MG63 (cell line): ENCODE measurements at regions not wholly inside any gene's neighbourhood (a gene's known extent, or its start where the extent isn't known, plus 50 kb on each side); places are given as distances from the start of the nearest gene placed in this dataset.
"Not testable (repeated sequence)": the region's sequence is repeated elsewhere in the genome, so short reads cannot be mapped to it uniquely, and the experiment has no call there.

Experiments
- DNase-seq: peaks from one replicate; pipeline ENCODE4 v3.0.0-alpha.2; 2020
- H3K27me3 ChIP-seq: fragments of 250-450 bp; sonication (Bioruptor Pico); 2 replicates; pipeline ENCODE4 v1.5.1; 2020; ENCODE audit warnings: mild to moderate bottlenecking, moderate library complexity
- H3K36me3 ChIP-seq: fragments of 250-450 bp; sonication (Bioruptor Pico); 2 replicates; pipeline ENCODE4 v1.5.1; 2020; ENCODE audit warnings: mild to moderate bottlenecking, moderate library complexity
- H3K4me3 ChIP-seq: fragments of 250-450 bp; sonication (Bioruptor Pico); 2 replicates; pipeline ENCODE4 v1.5.1; 2020; ENCODE audit warnings: mild to moderate bottlenecking, moderate library complexity
- H3K9me3 ChIP-seq: fragments of 250-450 bp; sonication (Bioruptor Pico); 2 replicates; pipeline ENCODE4 v1.5.1; 2020; ENCODE audit warnings: mild to moderate bottlenecking, moderate library complexity

DNA sequence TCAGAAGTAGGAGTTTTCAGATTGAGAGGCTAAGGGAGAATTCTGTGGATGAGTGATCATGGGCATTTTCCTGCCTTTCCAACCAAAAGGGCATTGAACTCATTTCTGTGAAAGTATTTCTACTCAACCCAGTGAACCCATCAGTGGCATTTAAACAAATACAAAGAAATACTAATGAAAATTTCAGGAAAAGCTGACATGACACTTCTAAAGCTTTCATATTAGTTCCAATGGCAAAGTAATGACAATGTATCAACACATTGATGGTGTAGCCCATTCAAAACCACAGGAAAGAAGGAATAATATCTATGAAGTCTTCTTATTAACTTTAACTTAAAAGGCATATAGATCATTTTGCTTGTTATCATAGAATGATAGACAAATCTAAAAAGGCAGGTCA lies 183.5 kb upstream of the ANXA10 start:
- H3K27me3 ChIP-seq, result no peaks in the 10 kb centered on the region
- H3K9me3 ChIP-seq, result peaks cover 4% of the 10 kb centered on the region; the same call in 1 of the 2 replicates
- no peak overlapping the region for H3K4me3 ChIP-seq
- no peaks in the 10 kb centered on the region for H3K36me3 ChIP-seq
- DNase-seq, result no peak

DNA sequence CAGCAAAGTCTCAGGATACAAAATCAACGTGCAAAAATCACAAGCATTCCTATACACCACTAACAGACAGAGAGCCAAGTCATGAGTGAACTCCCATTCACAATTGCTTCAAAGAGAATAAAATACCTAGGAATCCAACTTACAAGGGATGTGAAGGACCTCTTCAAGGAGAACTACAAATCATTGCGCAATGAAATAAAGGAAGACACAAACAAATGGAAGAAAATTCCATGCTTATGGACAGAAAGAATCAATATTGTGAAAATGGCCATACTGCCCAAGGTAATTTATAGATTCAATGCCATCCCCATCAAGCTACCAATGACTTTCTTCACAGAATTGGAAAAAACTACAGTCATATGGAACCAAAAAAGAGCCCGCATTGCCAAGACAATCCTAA lies 179.8 kb upstream of the ANXA10 start:
- H3K27me3 ChIP-seq, H3K36me3 ChIP-seq, DNase-seq, H3K4me3 ChIP-seq, H3K9me3 ChIP-seq: not testable (repeated sequence)

DNA sequence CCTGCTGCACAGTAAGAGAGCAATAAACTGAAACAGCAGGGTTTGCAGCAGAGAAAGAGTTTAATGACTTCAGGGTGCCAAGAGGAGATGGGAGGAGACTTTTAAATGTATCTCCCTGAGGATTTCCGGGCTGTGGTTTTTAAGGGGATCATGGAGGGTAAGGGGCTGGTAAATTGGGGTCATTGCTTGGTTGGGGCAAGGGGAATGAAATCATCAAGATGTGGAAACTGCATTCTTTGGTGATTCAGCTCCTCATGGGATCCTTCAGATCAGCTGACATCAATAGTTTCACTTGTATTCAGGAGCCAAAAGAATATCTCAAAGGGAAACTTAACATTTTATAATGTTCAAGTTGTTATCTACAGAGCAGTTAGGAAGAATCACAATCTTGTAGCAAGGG lies 174.3 kb upstream of the ANXA10 start:
- Histone ChIP-seq H3K36me3 (no peaks in the 10 kb centered on the region), H3K4me3 (no peak overlapping the region), H3K27me3 (no peaks in the 10 kb centered on the region; the same call in 1 of the 2 replicates), H3K9me3 (peaks cover 5% of the 10 kb centered on the region; the same call in 1 of the 2 replicates)
- DNase-seq, result no peak

DNA sequence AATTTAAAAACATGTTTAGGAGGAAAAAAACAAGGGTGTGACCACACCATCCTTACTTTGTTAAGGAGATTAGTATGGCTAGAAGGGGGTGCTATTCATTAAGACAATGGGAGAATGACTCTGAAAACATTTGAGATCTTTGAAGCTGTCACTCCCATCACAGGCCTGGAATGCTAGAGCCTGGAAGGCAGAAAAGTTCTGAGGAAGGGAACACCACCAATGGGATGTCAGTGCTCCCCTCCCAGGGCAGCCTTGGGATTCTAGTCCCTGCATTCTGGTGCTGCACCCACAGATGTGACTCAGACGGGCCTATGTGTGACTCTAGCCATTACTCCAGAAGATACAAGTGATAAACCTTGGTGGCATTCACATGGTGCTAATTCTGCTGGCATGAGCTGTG lies 162.2 kb upstream of the ANXA10 start:
- Histone ChIP-seq H3K9me3 (no peaks in the 10 kb centered on the region), H3K36me3 (no peaks in the 10 kb centered on the region), H3K27me3 (no peaks in the 10 kb centered on the region), H3K4me3 (no peak overlapping the region)
- DNase-seq, result no peak

DNA sequence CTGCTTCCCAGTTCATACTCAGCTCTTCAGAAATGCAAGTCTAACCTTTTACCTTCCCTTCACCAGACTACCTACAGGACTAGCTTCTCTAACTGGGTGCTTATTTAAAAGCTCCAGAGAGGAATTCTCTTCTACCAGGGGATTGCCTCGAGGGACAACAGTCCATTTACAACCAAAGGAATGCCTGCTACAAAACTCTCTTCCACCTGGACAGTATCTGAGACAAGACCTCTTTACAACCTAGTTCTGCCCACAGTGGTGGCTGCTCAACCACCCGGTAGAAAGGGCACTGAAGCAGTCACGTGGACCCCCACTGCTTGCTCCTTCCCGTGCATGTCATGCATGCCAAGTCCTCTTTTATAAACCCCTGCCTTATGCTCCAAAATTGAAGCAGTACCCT lies 158.1 kb upstream of the ANXA10 start:
- Histone ChIP-seq H3K4me3 (no peak overlapping the region), H3K27me3 (no peaks in the 10 kb centered on the region), H3K9me3 (no peaks in the 10 kb centered on the region), H3K36me3 (no peaks in the 10 kb centered on the region)
- no peak for DNase-seq

DNA sequence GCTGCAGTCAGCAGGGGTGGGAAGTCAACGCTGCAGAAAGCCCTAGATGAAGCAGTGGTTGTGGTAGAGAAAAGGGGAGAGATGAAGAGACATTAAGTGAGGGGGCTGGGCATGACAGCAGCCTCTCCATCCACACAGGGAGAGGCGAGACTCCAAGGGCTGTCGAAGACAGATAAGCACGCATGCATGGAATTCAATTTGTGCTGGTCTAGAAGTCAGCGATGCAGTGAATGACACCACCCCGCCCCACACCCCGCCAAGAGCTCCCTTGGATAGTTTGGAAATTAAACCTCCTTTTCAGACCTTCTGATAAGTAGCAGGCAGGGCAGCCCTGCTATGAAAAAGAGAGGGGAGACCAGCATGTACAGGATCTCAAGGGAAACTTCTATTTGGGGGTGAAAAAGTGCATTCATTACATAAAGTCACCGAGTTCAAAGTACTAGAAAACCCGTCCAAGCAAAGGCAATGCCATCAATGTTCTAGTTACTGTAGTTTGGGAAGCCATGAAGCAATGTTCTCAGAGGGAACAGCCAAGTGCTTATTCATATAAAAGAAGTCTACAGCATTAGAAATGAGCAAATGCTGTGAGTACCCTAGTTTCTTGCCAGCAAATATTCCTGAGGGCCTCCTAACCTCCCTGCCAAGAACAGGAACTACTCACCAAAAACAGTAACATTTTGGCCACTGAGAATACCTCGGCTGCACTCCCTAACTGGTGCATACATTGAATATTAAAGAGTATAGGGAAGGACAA lies 152.3 kb upstream of the ANXA10 start:
- no peaks in the 10 kb centered on the region for H3K9me3 ChIP-seq
- H3K36me3 ChIP-seq, result no peaks in the 10 kb centered on the region
- H3K27me3 ChIP-seq, result no peaks in the 10 kb centered on the region
- H3K4me3 ChIP-seq, result no peak overlapping the region
- peak; percentile 26 for DNase-seq

DNA sequence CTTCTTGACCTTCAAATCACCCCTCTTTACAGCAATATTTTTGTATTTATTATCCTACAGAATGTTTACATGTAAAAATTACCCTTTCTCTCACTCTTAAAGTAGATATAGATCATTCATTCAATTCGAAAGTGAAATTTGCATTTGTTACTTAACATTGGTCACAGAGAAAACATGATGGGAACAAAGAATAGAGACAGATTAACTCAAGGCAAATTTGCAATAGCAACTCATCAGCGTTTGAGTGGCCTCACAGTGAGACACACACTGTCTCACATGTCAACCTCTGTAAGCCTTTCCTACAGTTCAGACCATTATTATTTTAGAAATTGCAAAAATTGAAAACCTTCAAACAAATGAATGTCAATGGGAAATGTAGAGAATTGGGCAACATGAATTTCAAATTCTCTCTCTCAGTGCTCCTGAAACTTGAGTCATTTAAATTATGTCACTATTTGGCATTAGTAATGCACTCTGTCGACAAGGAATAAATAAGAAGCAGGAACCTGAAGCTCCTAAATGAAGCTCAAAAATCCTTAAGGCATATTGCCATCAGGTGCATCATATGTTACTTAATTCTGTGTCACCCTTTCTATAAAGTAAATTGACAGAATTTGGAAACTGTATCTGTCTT lies 148.3 kb upstream of the ANXA10 start:
- Histone ChIP-seq H3K27me3 (no peaks in the 10 kb centered on the region), H3K9me3 (no peaks in the 10 kb centered on the region), H3K36me3 (no peaks in the 10 kb centered on the region), H3K4me3 (no peak overlapping the region)
- no peak for DNase-seq

DNA sequence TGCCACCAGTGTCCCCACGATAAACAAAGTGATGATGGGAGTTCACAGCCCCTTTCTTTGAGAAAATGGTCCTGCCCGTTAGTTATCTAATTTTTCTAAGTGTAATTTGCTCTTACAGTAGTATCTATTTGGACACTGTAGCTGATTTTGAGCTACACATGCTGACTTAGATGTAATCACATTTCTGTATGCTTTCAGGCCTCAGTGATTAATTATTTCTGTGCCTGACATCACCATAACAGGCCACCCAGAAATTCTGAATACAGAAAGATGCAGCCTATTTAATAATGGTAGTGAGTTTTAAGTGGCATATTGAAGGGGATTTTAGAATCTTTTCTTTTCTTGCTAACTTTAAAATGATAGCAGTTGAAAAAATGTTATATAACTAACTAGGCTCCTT lies 147.6 kb upstream of the ANXA10 start:
- H3K9me3 ChIP-seq, result no peaks in the 10 kb centered on the region
- H3K27me3 ChIP-seq, result no peaks in the 10 kb centered on the region
- DNase-seq, result no peak
- no peak overlapping the region for H3K4me3 ChIP-seq
- no peaks in the 10 kb centered on the region for H3K36me3 ChIP-seq

DNA sequence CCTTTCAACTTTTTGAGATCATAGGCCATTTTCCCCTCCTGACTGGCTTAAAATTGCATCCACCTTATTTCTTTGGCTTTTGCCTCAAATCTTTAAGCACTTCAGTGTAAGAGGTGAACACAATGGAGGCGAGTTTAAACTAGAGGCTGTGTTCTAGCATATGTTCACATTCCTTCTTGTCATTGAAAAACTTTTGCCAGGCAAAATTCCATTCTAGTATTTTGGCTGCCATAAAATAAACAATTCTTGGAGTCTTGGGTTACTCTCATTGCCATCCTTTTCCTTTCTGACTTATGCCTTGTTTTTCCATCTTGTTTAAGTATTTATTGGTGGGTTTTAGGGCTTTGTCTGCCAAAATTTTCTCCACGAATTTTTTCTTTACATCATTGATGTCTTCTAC lies 137.3 kb upstream of the ANXA10 start:
- DNase-seq, result no peak
- Histone ChIP-seq H3K4me3 (no peak overlapping the region), H3K36me3 (no peaks in the 10 kb centered on the region), H3K9me3 (peaks cover 7% of the 10 kb centered on the region), H3K27me3 (no peaks in the 10 kb centered on the region)

DNA sequence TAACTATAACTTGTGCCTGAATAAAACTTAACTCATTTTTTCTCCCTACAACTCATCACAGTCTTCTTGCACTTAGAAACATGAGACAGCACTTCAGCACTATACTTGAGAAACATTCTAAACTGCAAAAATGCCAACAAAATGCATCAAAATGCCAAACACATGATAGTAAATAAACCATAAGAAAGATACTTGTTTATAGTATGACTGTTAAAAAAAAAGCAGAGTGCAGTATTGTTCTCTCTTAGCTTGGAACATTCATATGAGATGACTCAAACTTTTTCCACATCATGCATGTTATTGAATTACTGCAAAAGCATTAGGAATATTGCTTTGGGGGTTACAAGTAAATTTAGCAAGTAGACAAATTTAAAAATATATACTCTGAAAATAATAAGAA lies 135.7 kb upstream of the ANXA10 start:
- DNase-seq, result no peak

DNA sequence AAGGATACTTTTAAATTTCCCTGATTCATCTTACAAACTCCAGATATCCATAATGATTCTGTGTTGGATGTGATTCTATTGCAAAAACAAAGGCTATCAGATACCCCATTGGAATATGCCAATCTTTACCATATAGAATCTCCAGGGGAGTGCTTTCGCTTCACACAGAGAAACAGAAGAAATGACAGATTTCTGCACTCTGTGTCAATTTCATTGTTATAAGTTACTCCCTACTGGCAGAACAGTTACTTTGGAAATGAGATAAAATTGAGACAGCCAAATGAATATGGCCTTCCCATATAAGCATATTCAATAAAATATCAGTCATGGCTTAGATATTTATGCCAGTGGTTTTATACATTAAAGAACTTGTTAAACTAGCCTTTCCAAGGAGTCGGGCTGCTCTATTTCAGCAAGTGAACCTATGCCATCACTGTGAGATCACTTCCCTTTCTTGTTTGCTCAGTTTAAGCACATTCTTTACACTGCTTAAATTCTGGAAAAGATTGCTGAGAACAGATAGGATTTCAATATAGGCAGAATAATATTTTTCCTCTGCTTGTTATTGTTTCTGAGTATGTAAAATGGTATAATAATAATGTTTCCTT lies 127.5 kb upstream of the ANXA10 start:
- Histone ChIP-seq H3K27me3 (no peaks in the 10 kb centered on the region), H3K4me3 (no peak overlapping the region), H3K36me3 (no peaks in the 10 kb centered on the region), H3K9me3 (peaks cover 7% of the 10 kb centered on the region)
- DNase-seq, result no peak

More for the DNA sequence above, 135.7 kb upstream of the ANXA10 start:
- Histone ChIP-seq H3K27me3 (no peaks in the 10 kb centered on the region), H3K36me3 (no peaks in the 10 kb centered on the region), H3K4me3 (no peak overlapping the region), H3K9me3 (peaks cover 9% of the 10 kb centered on the region)

DNA sequence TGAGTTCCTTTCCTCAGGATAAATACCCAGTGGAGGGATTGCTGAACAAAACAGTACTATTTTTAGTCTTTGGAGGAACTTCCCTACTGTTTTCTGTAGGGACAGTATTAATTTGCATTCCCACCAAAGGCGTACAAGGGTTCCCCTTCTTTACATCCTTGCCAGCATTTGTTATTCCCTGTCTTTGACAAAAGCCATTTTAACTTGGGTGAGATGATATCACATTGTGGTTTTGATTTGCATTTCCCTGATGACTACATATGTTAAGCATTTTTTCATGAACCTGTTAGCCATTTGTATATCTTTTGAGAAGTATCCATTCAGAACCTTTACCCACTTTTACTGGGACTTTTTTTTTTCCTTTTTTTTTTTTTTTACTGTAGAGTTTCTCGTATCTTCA lies 126.2 kb upstream of the ANXA10 start:
- DNase-seq, result no peak
- Histone ChIP-seq H3K36me3 (no peaks in the 10 kb centered on the region), H3K9me3 (peaks cover 8% of the 10 kb centered on the region), H3K27me3 (no peaks in the 10 kb centered on the region), H3K4me3 (no peak overlapping the region)

DNA sequence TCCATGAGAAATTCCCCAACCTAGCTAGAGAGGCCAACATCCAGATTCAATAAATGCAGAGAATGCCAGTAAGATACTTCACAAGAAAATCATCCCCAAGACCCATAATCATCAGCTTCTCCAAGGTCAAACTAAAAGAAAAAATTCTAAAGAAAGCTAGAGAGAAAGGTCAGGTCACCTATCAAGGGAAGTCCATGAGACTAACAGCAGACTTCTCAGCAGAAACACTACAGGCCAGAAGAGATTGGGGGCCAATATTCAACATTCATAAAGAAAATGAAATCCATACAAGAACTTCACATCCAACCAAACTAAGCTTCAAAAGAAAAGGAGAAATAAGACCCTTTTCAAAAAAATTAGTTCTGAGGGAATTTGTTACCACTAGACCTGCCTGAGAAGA lies 118.8 kb upstream of the ANXA10 start:
- Histone ChIP-seq H3K4me3 (no peak overlapping the region), H3K27me3 (no peaks in the 10 kb centered on the region), H3K36me3 (no peaks in the 10 kb centered on the region), H3K9me3 (peaks cover 24% of the 10 kb centered on the region)
- DNase-seq, result no peak

DNA sequence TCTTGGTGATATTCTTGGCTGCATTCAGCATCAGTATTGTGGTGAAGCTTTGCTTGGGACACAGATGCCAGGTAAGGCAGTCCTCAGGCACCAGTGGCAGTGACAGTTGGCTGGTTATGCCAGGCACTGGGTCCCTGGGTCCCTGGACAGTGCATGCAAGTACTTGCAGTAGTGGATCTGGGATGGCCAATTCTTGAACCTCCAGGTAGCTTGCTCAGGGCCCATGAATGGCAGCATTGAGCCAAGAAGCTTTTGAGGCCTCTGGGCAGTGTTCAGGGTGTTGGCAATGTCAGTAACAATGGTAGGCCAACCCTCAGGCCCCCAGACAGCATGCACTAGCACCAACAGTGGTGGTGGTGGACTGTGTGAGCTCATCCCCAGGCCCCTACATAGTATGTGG lies 106.8 kb upstream of the ANXA10 start:
- no peaks in the 10 kb centered on the region for H3K36me3 ChIP-seq
- no peak for DNase-seq
- no peak overlapping the region for H3K4me3 ChIP-seq
- peaks cover 5% of the 10 kb centered on the region; the same call in 1 of the 2 replicates for H3K9me3 ChIP-seq
- no peaks in the 10 kb centered on the region for H3K27me3 ChIP-seq

DNA sequence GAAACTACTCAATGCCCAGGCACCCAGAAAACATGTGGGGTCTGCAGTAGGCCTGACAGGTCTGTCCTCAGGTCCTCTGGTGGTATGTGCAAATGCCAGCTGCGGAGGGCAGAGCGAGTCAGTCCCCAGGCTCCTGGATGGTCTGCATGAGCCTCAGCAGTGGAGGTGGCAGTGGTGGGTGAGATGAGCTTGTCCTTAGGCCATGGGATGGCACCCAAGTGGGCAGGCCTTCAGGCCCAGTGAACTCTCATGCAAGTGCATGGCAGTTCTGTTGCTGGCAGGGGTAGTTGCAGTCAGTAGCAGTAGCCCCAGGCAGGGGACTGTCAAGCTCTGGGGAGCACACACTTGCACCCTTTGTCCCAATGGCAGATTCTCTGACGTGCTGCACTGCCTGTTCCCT lies 106.3 kb upstream of the ANXA10 start:
- no peaks in the 10 kb centered on the region for H3K27me3 ChIP-seq
- H3K9me3 ChIP-seq, result peaks cover 2% of the 10 kb centered on the region; the same call in 1 of the 2 replicates
- H3K36me3 ChIP-seq, result no peaks in the 10 kb centered on the region
- no peak for DNase-seq
- H3K4me3 ChIP-seq, result no peak overlapping the region

DNA sequence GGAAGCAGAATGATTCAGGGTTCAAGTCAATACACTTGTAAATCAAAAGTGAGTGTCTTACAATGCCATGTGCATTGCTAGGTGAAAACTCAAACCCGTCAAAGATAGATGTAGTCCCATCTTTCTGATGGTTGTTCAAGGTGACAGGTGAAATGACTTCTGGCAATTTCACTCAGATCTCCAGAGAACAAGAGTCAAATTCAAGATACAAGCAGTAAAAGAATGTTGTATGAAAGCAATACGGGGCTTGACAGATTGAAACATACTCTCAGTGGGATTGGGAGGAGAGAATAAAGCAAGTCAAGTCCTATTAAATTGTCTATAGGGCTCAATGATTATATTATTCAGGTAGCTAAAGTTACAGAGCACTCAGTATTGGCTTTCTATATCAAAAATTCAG lies 105.1 kb upstream of the ANXA10 start:
- Histone ChIP-seq H3K36me3 (no peaks in the 10 kb centered on the region), H3K27me3 (no peaks in the 10 kb centered on the region), H3K4me3 (no peak overlapping the region), H3K9me3 (no peaks in the 10 kb centered on the region; the same call in 1 of the 2 replicates)
- DNase-seq, result no peak

DNA sequence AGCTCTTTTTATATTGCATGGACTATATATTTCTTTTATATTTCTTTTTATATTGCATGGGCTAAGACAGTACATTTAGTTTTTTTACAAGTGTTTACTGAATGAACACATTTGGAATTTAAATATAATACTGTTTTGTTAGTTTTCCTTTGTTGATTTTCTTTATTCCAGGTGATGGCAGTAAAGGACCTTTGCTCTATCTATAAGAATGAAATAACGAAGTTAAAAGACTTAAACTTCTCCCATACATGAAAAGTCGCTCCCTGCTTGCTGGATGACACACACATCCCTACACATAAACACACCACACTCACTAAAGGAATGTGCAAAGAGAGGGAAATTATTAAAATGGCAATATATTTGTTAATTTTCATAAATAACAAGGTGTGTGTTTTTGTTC lies 102.5 kb upstream of the ANXA10 start:
- Histone ChIP-seq H3K27me3 (no peaks in the 10 kb centered on the region), H3K36me3 (no peaks in the 10 kb centered on the region), H3K4me3 (no peak overlapping the region), H3K9me3 (no peaks in the 10 kb centered on the region; the same call in 1 of the 2 replicates)
- no peak for DNase-seq

DNA sequence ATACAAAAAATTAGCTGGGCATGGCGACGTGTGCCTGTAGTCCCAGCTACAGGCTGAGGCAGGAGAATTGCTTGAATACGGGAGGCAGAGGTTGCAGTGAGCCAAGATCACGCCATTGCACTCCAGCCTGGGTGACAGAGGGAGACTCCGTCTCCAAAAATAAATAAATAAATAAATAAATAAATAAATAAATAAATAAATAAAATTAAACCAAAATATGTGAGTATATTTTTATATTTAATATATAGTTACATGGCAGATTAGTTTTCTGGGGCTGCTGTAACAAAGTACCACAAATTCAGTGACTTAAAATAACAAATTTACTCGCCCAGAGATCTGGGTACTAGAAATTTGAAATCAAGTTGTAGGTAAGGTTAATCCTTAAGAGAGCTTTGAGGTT lies 84.2 kb upstream of the ANXA10 start:
- H3K9me3 ChIP-seq, H3K36me3 ChIP-seq, H3K27me3 ChIP-seq, DNase-seq, H3K4me3 ChIP-seq: not testable (repeated sequence)
